ENCODE measurements at regions not wholly inside any gene's neighbourhood (a gene's known extent, or its start where the extent isn't known, plus 50 kb on each side); places are given as distances from the start of the nearest gene placed in this dataset.
A peak's percentile ranks its signal among the peaks of the same experiment; 100 is the strongest.
"Not testable (repeated sequence)": the region's sequence is repeated elsewhere in the genome, so short reads cannot be mapped to it uniquely, and the experiment has no call there.

GRCh38 chr12:13404111-13404628, 207.6 kb downstream of the EMP1 start:
- Histone ChIP-seq H2AK9ac (replicated peaks; ENCODE audit: low read depth, low read length, poor library complexity) (no peak overlapping the region), H3K9ac (ENCODE audit: low read depth, low read length) (no peak overlapping the region), H2AFZ (replicated peaks; ENCODE audit: low read length, poor library complexity) (peak overlapping the region; percentile 24), H3K56ac (ENCODE audit: extremely low read depth, insufficient read depth, low read length) (no peak overlapping the region), H2AK5ac (ENCODE audit: low read depth, low read length) (no peak overlapping the region), H4K5ac (ENCODE audit: low read depth, low read length) (no peak overlapping the region), H3K18ac (ENCODE audit: low read depth, low read length) (no peak overlapping the region), H3K79me1 (ENCODE audit: low read depth in 1 of 2, low read length in 2 of 2) (no peaks in the 10 kb centered on the region), H3K9me1 (ENCODE audit: insufficient read depth, low read length) (no peaks in the 10 kb centered on the region), H2BK5ac (ENCODE audit: low read depth, low read length, poor library complexity, severe bottlenecking) (no peak overlapping the region), H4K8ac (ENCODE audit: low read depth in 2 of 2, low read length in 2 of 2) (no peak overlapping the region), H3K4me3 (ENCODE audit: insufficient read depth, low read depth, low read length) (no peak overlapping the region), H3K27me3 (ENCODE audit: control insufficient read depth, insufficient read depth, low read length) (no peaks in the 10 kb centered on the region), H3K27ac (ENCODE audit: insufficient read depth, low read length) (no peak overlapping the region), H4K91ac (ENCODE audit: insufficient read depth, low read depth, low read length) (no peak overlapping the region), H3K9me3 (ENCODE audit: control insufficient read depth, insufficient read depth, low read length) (no peaks in the 10 kb centered on the region), H2BK120ac (ENCODE audit: low read depth, low read length) (no peak overlapping the region), H3K4me2 (ENCODE audit: low read depth, low read length) (no peak overlapping the region), H3K14ac (replicated peaks; ENCODE audit: low read depth, low read length) (no peak overlapping the region), H3K36me3 (ENCODE audit: control insufficient read depth, insufficient read depth, low read length) (no peaks in the 10 kb centered on the region), H2BK20ac (ENCODE audit: low read depth, low read length) (no peak overlapping the region), H2BK15ac (ENCODE audit: low read depth, low read length) (no peak overlapping the region), H3K4me1 (ENCODE audit: control insufficient read depth, insufficient read depth, low read length) (no peaks in the 10 kb centered on the region), H4K20me1 (ENCODE audit: insufficient read depth, low read length) (no peaks in the 10 kb centered on the region), H3K23ac (ENCODE audit: low read depth, low read length) (no peak overlapping the region), H3K4ac (ENCODE audit: low read depth, low read length) (no peak overlapping the region)
- no peak for ATAC-seq (ENCODE audit: low read depth)
- TF ChIP-seq RCOR1 (IDR thresholded peaks at IDR 0.05; ENCODE audit: insufficient replicate concordance, low read length) (no peak), FOS (IDR thresholded peaks at IDR 0.05; ENCODE audit: low read depth, low read length) (no peak), MAZ (IDR thresholded peaks at IDR 0.05; ENCODE audit: borderline replicate concordance, low read depth, low read length) (no peak), USF2 (IDR thresholded peaks at IDR 0.05; ENCODE audit: low read depth, low read length) (no peak), CHD1 (IDR thresholded peaks at IDR 0.05; ENCODE audit: low read depth, low read length) (no peak)
- intact Hi-C loops (cut with micrococcal nuclease), result no loop called here
- dilution Hi-C loops (cut with HindIII; ENCODE audit: low sequenced_read_pairs, unreplicated experiment), result no loop called here
- in situ Hi-C loops (cut with MboI; ENCODE audit: low sequenced_read_pairs), result no loop called here
- ChIA-PET POLR2A (ENCODE audit: unreplicated experiment) (no interaction called here), CTCF (no interaction called here)
- DNase-seq, result no peak
- BruUV-seq (replicated peaks), result no TSS peak
- WGBS, 2 experiments (ENCODE audit: extremely low coverage in 2 of 2, insufficient read length in 1 of 2), result 0% methylated on average over 1 of the region's 6 CpGs; no CpG with 5 or more reads in 1 of the 2 experiments

GRCh38 chr12:13391375-13391774, 194.8 kb downstream of the EMP1 start:
- H2AK5ac ChIP-seq (ENCODE audit: low read depth, low read length); H2BK120ac ChIP-seq (ENCODE audit: low read depth, low read length); H2BK15ac ChIP-seq (ENCODE audit: low read depth, low read length); H2AK9ac ChIP-seq (replicated peaks; ENCODE audit: low read depth, low read length, poor library complexity); DNase-seq; H3K27ac ChIP-seq (ENCODE audit: insufficient read depth, low read length); H4K91ac ChIP-seq (ENCODE audit: insufficient read depth, low read depth, low read length); H3K23ac ChIP-seq (ENCODE audit: low read depth, low read length); H2BK5ac ChIP-seq (ENCODE audit: low read depth, low read length, poor library complexity, severe bottlenecking); H2AFZ ChIP-seq (replicated peaks; ENCODE audit: low read length, poor library complexity); BruUV-seq (replicated peaks); H3K56ac ChIP-seq (ENCODE audit: extremely low read depth, insufficient read depth, low read length); intact Hi-C loops (cut with micrococcal nuclease); dilution Hi-C loops (cut with HindIII; ENCODE audit: low sequenced_read_pairs, unreplicated experiment); H3K4me3 ChIP-seq (ENCODE audit: insufficient read depth, low read depth, low read length); ATAC-seq (ENCODE audit: low read depth); H3K9me3 ChIP-seq (ENCODE audit: control insufficient read depth, insufficient read depth, low read length); H4K5ac ChIP-seq (ENCODE audit: low read depth, low read length); in situ Hi-C loops (cut with MboI; ENCODE audit: low sequenced_read_pairs); H4K20me1 ChIP-seq (ENCODE audit: insufficient read depth, low read length); CTCF ChIA-PET; H3K9me1 ChIP-seq (ENCODE audit: insufficient read depth, low read length); H3K14ac ChIP-seq (replicated peaks; ENCODE audit: low read depth, low read length); H3K4ac ChIP-seq (ENCODE audit: low read depth, low read length); H3K4me2 ChIP-seq (ENCODE audit: low read depth, low read length); H3K9ac ChIP-seq (ENCODE audit: low read depth, low read length); H4K8ac ChIP-seq (ENCODE audit: low read depth in 2 of 2, low read length in 2 of 2); H3K4me1 ChIP-seq (ENCODE audit: control insufficient read depth, insufficient read depth, low read length); POLR2A ChIA-PET (ENCODE audit: unreplicated experiment); H3K18ac ChIP-seq (ENCODE audit: low read depth, low read length); H2BK20ac ChIP-seq (ENCODE audit: low read depth, low read length); H3K36me3 ChIP-seq (ENCODE audit: control insufficient read depth, insufficient read depth, low read length); H3K79me1 ChIP-seq (ENCODE audit: low read depth in 1 of 2, low read length in 2 of 2); H3K27me3 ChIP-seq (ENCODE audit: control insufficient read depth, insufficient read depth, low read length): not testable (repeated sequence)
- WGBS, 2 experiments (ENCODE audit: extremely low coverage in 2 of 2, insufficient read length in 1 of 2), result no CpG with 5 or more reads among the region's 2 CpGs

Measured in IMR-90 (cell line).